ENCODE measurements at regions not wholly inside any gene's neighbourhood (a gene's known extent, or its start where the extent isn't known, plus 50 kb on each side); places are given as distances from the start of the nearest gene placed in this dataset.

DNA sequence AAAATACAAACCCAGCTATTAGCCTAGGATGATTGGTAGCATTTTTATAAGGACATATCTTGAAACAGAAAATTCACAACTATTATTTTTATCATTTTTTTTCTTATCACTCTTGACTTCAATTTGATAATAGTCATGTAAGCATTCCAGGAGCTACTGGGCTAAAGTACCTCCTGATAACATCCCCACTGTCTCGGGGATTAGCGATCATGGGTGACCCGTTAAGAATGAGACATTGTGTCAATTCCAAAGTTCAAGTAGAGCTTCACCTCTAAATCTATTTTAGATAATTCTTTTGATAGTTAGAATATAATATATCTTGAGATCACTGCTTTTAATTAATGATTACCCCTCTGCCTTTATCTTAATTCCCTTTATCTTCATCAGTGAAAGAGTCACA lies 1204.5 kb upstream of the CHAC2 start:
- TF ChIP-seq POLR2A (IDR thresholded peaks at IDR 0.05) = no peak
- TF ChIP-seq POLR2AphosphoS5 (IDR thresholded peaks at IDR 0.05) = no peak
